NCI-H82 treated with DMSO at 0.1 percent for 48 hours (cell line): ENCODE measurements at regions not wholly inside any gene's neighbourhood (a gene's known extent, or its start where the extent isn't known, plus 50 kb on each side); places are given as distances from the start of the nearest gene placed in this dataset.
A peak's percentile ranks its signal among the peaks of the same experiment; 100 is the strongest.
"Not testable (repeated sequence)": the region's sequence is repeated elsewhere in the genome, so short reads cannot be mapped to it uniquely, and the experiment has no call there.

Source experiments
- DNase-seq: peaks from one replicate; lab custom pipeline; 2025; ENCODE audit not compliant: unreplicated experiment; lab: John Stamatoyannopoulos, UW

DNA sequence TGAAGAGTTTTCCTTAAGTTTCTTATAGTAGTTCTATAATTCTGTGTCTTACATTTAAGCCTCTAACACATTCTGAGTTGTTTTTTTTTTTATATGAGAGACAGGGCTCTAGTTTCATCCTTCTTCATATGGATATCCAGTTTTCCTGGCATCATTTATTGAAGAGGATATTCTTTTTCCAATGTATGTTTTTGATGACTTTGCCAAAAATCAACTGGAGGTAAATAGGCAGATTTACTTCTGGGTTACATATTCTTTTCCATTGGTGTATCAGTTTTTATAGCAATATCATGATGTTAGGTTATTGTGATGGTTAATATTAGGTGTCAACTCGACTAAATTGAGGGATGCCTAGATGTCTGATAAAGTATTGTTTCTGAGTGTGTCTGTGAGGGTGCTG is 650.7 kb upstream of the GRID2 start:
- DNase-seq, result no peak

- DNase-seq, result no peak
Observed at GRCh38 chr4:91681091-91681490, 622.7 kb upstream of the GRID2 start.

DNA sequence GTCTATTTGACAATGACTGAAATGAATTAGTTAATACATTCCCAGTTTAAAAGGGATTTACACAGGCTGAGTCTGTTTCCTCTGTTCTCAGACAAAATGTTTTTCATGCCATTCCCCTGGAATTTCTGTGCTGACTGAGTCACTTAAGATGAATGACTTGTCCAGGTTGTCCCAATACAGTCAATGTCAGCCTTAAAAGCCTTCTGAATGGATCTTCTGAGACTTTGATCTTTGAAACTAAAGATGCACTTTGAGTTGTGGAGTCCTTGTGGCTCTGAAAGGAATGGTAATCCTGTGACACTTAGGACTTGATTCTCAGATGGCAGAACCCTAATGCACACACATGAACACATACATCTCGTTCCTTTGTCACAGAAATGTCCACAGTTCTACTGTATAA is 622.2 kb upstream of the GRID2 start:
- DNase-seq, result no peak

- no peak for DNase-seq
Observed at GRCh38 chr4:91684955-91685354, 618.8 kb upstream of the GRID2 start.

GRCh38 chr4:91688413-91688812 is 615.4 kb upstream of the GRID2 start:
- DNase-seq, result no peak

GRCh38 chr4:91699691-91700090 is 604.1 kb upstream of the GRID2 start:
- DNase-seq, result not testable (repeated sequence)

GRCh38 chr4:91729851-91730250 is 573.9 kb upstream of the GRID2 start:
- DNase-seq, result no peak

DNA sequence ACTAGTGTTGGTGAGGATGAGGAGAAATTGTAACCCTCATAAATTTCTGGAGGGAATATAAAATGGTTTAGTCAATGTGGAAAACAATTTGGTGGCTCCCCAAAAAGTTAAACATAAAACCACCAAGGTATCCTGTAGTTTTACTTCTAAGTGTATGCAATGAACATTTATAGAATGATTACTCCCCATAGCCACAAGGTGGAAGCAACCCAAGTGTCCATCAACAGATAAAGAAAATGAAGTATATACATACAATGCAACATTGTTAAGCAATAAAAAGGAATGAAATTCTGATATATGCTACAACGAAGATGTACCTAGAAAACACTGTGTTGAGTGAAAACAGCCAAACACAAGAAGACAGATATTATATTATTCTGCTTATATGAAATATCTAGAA is 569.1 kb upstream of the GRID2 start:
- DNase-seq, result no peak

- not testable (repeated sequence) for DNase-seq
Observed at GRCh38 chr4:91738831-91739230, 564.9 kb upstream of the GRID2 start.

- no peak for DNase-seq
Observed at GRCh38 chr4:91746551-91746950, 557.2 kb upstream of the GRID2 start.

DNA sequence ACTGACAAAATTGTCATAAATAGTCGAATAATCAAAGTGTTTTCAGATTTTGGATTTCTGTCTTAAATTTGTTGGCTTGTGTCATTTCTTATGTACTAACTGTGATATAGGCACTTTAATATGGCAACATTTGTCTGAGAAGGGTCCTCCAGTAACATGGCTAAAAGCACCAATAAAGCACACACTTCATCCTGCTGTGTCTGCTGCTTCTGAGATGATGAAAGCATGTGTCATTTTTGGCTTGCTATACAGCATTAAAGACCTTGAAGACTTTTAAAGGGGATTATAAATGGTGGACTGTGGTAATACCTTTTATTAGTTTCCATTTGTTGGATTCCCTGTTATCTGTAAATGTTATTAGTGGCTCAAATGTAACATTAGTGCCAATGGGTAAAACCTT is 551.8 kb upstream of the GRID2 start:
- DNase-seq, result peak; percentile 34

DNA sequence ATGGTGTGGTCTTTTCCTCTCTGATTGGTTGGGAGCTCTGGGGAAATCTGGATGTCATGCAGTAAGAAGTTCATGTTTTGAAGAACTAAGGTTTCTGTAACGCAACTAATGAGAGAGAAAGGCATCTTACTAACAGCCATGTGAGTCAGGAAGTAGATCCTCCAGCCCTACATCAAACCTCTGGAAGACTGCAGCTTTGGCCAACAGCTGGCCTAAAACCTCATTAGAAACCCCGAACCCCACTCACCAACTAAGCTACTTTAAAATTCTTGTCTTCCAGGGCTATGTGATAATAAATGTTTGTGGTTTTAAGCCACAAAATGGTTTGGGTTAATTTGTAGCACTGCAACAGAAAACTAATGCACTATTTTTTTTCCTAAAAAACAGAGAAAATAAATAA is 549.0 kb upstream of the GRID2 start:
- no peak for DNase-seq

DNA sequence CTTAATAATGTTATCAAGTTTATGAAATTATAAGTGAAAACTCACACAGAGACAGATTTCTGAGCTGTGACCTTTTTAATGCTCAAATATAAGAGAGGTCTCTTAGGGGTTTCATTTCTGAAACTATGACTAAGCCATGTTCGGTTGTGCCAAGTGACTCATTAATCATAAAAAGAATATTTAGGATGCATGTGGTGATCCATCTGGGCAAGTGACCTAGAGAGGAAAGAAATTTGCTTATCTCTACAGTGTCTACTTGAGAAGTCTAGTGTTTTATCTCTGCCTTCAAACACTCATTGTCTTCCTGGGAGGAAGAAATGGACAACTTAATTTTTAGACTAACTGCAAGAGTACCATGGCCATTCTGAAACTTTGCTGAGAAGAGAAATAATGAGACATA is 545.3 kb upstream of the GRID2 start:
- no peak for DNase-seq

DNA sequence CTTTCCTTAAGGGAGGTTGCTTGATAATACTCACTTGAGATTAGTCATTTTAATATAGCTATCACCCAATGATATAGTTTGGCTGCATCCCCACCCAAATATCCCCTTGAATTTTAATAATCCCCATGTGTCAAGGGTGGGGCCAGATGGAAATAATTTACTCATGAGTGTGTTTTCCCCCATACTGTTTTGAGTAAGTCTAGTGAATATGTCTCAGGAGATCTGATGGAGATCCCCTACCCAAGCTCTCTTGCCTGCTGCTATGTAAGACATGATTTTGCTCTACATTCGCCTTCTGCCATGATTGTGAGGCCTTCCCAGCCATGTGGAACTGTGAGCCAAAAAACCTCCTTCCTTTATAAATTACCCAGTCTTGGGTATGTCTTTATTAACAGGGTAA is 539.7 kb upstream of the GRID2 start:
- DNase-seq, result no peak

GRCh38 chr4:91769912-91770311 is 533.9 kb upstream of the GRID2 start:
- DNase-seq, result no peak

DNA sequence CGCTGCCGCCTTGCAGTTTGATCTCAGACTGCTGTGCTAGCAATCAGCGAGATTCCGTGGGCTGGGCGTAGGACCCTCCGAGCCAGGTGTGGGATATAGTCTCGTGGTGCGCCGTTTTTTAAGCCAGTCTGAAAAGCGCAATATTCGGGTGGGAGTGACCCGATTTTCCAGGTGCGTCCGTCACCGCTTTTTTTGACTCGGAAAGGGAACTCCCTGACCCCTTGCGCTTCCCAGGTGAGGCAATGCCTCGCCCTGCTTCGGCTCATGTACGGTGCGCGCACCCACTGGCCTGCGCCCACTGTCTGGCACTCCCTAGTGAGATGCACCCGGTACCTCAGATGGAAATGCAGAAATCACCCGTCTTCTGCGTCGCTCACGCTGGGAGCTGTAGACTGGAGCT is 512.1 kb upstream of the GRID2 start:
- not testable (repeated sequence) for DNase-seq

DNA sequence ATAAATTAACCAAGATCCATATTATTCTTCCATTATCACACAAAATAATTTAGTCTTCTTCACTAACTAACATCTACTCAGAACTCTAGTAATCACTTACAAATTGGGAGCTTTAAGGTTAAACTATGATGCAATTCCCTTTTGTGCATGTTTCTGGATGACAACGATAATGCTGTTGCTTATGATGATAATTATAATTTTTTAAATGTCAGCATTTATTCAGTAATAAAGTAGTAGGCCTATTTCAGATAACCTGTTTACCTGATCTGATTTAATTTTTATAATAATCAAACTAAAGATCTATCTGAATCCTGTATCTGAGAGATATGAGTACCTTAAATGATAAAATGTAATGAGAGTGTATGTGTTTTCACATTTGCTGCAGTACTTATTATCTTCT is 507.8 kb upstream of the GRID2 start:
- DNase-seq, result no peak

DNA sequence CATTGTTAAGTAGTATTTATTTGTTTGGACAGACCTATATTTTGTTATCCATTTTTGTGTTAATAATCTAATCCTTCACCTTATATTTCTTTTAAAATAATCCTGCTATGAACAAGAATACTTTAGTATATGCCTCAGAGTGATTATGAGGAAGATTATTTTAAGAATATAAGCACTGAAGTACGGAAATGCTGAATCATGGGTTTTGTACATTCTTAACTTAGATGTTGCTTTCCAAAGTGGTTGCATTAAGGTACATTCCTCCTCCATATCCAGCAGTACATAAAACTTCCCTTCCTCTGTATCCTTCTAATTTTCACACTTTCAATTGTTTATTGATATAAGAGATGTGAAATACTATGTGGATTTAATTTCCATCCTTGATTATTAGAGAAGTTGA is 491.4 kb upstream of the GRID2 start:
- no peak for DNase-seq

DNA sequence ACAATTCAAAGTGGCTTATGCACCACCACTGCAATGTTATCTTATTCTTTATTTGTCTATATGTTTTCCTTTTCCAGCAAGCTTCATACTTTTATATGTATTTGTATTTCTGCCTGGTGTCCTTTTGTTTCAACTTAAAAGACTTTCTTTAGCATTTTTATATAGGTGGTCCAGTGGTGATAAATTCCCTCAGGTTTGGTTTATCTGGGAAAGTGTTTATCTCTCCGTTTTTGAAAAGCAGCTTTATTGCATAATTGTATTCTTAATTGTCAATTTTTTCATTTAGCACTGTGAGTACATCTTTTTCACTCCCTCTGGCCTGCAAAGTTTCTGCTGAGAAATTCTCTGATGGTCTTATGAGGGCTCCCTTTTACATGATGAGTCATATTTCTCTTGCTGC is 479.0 kb upstream of the GRID2 start:
- DNase-seq, result no peak

- no peak for DNase-seq
Observed at GRCh38 chr4:91826186-91826585, 477.6 kb upstream of the GRID2 start.

DNA sequence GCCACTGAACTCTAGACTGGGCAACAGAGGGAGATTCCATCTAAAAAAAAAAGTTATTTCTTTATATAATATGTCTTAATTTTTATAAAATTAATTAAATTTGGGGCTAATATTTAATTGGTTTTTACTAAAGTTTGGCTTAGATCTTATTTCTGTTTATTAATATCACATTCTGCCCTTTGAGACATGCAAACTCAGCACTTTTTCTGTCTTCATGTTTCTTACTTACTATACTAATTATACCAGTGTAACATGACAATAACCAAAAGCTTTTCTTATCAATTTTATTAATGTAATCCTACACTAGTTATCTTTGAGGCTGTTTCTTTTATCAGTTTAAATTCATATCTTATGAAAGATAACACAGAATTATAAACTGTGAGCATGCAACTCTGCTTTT is 475.9 kb upstream of the GRID2 start:
- DNase-seq, result no peak

- no peak for DNase-seq
Observed at GRCh38 chr4:91829531-91829930, 474.2 kb upstream of the GRID2 start.

GRCh38 chr4:91830681-91831395 is 472.9 kb upstream of the GRID2 start:
- no peak for DNase-seq
